ENCODE measurements at regions not wholly inside any gene's neighbourhood (a gene's known extent, or its start where the extent isn't known, plus 50 kb on each side); places are given as distances from the start of the nearest gene placed in this dataset.

DNA sequence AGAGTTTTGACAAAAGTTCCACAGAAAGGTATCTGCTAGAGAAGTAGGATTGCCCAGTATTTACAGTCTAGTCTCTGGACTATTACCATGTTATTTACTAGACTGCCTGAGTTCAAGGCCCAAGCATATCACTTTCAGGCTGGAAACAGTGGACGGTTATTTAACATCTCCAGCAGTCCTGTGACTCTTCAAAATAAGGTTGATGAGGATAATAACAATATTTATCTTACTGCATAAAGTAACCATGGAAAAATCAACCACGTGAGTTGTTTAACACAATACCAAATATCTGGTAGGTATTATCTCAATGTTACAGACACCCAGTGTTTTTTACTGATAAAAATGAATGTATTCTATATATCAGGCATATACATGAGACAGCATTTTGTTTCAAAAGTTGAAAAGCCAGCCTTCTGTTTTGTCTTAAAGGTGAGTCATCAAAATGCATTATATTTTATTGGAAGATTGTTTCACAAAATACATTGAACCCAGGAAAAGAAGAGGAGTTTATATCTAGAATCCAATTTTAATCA, 535.8 kb downstream of the TBL1XR1 start:
- H3K27me3 ChIP-seq (ENCODE audit: control insufficient read depth in 1 of 2, insufficient read depth in 2 of 2, low read length in 2 of 2): no peaks in the 10 kb centered on the region
- H3K36me3 ChIP-seq (ENCODE audit: control insufficient read depth in 1 of 2, insufficient read depth in 2 of 2, low read length in 2 of 2): no peaks in the 10 kb centered on the region
- H3K9ac ChIP-seq (ENCODE audit: low read depth in 1 of 2, low read length in 2 of 2): no peak overlapping the region
- no peak overlapping the region for H3K27ac ChIP-seq (ENCODE audit: low read depth, low read length)
- H3K9me3 ChIP-seq (ENCODE audit: control insufficient read depth in 1 of 2, low read length in 2 of 2): no peaks in the 10 kb centered on the region
- no peak overlapping the region for H3K4me3 ChIP-seq (ENCODE audit: low read depth in 1 of 2, low read length in 2 of 2)
- H3K4me1 ChIP-seq (ENCODE audit: control insufficient read depth in 1 of 2, insufficient read depth in 2 of 2, low read length in 2 of 2): no peaks in the 10 kb centered on the region

DNA sequence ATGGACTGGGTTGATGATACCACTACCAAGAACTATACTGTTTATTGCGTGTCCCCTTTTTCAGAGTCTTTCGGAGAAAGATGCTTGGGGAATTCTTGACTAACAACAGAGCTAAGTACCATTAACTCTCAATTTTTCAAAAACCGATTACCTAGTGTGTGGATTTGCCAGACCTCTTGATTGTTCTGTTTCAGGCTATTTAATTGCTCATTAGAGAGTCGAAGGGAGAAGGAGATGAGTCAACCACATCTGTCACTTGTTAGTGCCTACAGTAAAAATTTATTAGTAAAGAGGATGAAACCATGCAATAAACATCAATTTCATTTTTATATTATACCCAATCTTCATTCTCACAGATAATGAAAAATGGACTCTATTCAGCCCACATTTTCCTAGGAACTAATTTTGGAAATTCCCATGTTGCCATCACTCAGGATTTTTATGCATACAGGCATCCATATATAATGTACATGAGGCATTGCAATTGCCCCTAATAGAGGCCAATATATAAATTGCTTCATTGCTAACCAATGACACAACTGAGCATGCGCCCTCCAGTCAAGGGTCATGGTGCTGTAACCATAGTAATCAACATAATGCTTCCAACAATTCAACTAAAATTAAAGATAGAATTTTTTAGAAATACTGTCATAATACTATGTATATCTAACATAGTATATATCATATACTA, 541.7 kb downstream of the TBL1XR1 start:
- no peak overlapping the region for H3K27ac ChIP-seq (ENCODE audit: low read depth, low read length)
- H3K4me1 ChIP-seq (ENCODE audit: control insufficient read depth in 1 of 2, insufficient read depth in 2 of 2, low read length in 2 of 2): no peaks in the 10 kb centered on the region
- H3K27me3 ChIP-seq (ENCODE audit: control insufficient read depth in 1 of 2, insufficient read depth in 2 of 2, low read length in 2 of 2): no peaks in the 10 kb centered on the region
- H3K9ac ChIP-seq (ENCODE audit: low read depth in 1 of 2, low read length in 2 of 2): no peak overlapping the region
- no peaks in the 10 kb centered on the region for H3K9me3 ChIP-seq (ENCODE audit: control insufficient read depth in 1 of 2, low read length in 2 of 2)
- no peaks in the 10 kb centered on the region for H3K36me3 ChIP-seq (ENCODE audit: control insufficient read depth in 1 of 2, insufficient read depth in 2 of 2, low read length in 2 of 2)
- H3K4me3 ChIP-seq (ENCODE audit: low read depth in 1 of 2, low read length in 2 of 2): no peak overlapping the region

DNA sequence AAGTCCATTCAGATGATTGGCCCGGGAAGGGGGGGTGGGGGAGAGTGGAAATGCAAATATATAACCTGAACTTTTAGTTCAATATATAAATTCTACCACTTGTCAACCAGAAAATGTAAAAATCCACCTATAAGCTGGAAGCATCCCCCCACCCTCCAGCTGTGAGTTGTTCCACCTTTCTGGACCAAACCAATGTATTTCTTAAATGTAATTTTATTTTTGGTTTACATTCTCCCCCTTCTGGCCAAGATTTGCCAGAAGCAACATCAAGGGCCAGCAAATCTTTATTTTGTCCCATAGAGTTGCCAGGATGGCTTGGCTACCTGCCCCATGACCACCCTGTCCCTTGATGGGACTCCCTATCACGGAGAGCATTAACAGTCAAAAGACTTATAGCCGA, 545.7 kb downstream of the TBL1XR1 start:
- Histone ChIP-seq H3K27me3 (ENCODE audit: control insufficient read depth in 1 of 2, insufficient read depth in 2 of 2, low read length in 2 of 2) (no peaks in the 10 kb centered on the region), H3K9ac (ENCODE audit: low read depth in 1 of 2, low read length in 2 of 2) (no peak overlapping the region), H3K36me3 (ENCODE audit: control insufficient read depth in 1 of 2, insufficient read depth in 2 of 2, low read length in 2 of 2) (no peaks in the 10 kb centered on the region), H3K27ac (ENCODE audit: low read depth, low read length) (no peak overlapping the region), H3K4me3 (ENCODE audit: low read depth in 1 of 2, low read length in 2 of 2) (no peak overlapping the region), H3K9me3 (ENCODE audit: control insufficient read depth in 1 of 2, low read length in 2 of 2) (no peaks in the 10 kb centered on the region), H3K4me1 (ENCODE audit: control insufficient read depth in 1 of 2, insufficient read depth in 2 of 2, low read length in 2 of 2) (no peaks in the 10 kb centered on the region)

DNA sequence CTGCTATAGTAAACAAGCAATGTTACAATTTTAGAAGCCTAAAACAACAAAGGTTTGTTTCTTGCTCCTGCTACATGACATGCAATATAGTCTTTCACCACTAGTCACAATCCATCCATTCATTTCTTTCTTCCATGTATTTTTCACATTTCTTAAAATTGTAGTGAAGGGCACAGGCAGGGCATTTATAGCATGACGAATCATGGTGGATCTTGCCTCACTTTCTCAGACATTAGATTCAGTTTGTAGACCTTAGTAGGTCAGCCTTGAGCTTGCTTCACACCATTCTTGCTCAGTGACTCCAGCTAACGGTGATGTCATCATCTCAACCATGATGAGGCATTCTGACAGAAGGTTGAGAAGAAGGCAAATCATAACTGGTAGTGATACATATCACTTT, 546.8 kb downstream of the TBL1XR1 start:
- H3K27ac ChIP-seq (ENCODE audit: low read depth, low read length): no peak overlapping the region
- no peak overlapping the region for H3K4me3 ChIP-seq (ENCODE audit: low read depth in 1 of 2, low read length in 2 of 2)
- no peaks in the 10 kb centered on the region for H3K27me3 ChIP-seq (ENCODE audit: control insufficient read depth in 1 of 2, insufficient read depth in 2 of 2, low read length in 2 of 2)
- no peaks in the 10 kb centered on the region for H3K36me3 ChIP-seq (ENCODE audit: control insufficient read depth in 1 of 2, insufficient read depth in 2 of 2, low read length in 2 of 2)
- no peaks in the 10 kb centered on the region for H3K4me1 ChIP-seq (ENCODE audit: control insufficient read depth in 1 of 2, insufficient read depth in 2 of 2, low read length in 2 of 2)
- H3K9me3 ChIP-seq (ENCODE audit: control insufficient read depth in 1 of 2, low read length in 2 of 2): no peaks in the 10 kb centered on the region
- H3K9ac ChIP-seq (ENCODE audit: low read depth in 1 of 2, low read length in 2 of 2): no peak overlapping the region

DNA sequence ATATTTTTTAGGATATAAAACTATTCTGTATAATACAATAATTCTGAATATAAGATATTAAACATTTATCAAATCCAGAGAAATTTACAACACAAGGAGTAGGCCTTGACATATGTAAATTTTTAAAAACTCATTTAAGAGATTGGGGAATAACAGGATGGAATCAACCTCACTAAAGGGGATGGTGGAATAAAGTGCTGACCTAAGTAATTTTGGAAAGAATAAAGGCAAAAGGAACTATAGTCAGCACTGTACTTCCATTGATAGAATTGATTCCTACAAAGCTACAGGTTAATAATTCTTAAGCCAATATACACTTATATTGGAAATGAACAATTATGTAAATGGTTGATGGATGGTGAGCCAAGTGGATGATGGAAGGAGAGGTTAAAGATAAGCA, 549.3 kb downstream of the TBL1XR1 start:
- no peak overlapping the region for H3K9ac ChIP-seq (ENCODE audit: low read depth in 1 of 2, low read length in 2 of 2)

DNA sequence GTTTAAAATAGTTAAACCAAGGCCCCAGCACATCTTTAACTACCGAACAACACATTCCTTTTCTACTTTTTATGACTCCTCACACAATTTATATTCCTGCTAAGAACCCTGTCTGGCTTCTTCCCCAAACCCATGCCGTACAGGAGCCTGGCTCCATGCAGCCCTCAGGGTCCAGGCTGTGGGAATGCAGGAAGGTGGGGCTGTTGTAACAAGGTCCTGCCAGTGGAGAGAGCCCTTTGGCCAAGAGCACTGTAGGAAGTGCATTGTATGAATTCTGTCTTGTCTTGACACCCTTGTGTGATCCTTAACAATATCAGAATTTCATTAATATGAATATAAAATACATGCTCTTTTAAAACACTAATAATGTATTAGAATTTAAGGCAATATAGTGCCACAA, 563.8 kb downstream of the TBL1XR1 start:
- no peak overlapping the region for H3K4me3 ChIP-seq (ENCODE audit: low read depth in 1 of 2, low read length in 2 of 2)
- no peaks in the 10 kb centered on the region for H3K9me3 ChIP-seq (ENCODE audit: control insufficient read depth in 1 of 2, low read length in 2 of 2)
- H3K27me3 ChIP-seq (ENCODE audit: control insufficient read depth in 1 of 2, insufficient read depth in 2 of 2, low read length in 2 of 2): no peaks in the 10 kb centered on the region
- no peaks in the 10 kb centered on the region for H3K4me1 ChIP-seq (ENCODE audit: control insufficient read depth in 1 of 2, insufficient read depth in 2 of 2, low read length in 2 of 2)
- H3K9ac ChIP-seq (ENCODE audit: low read depth in 1 of 2, low read length in 2 of 2): no peak overlapping the region
- no peak overlapping the region for H3K27ac ChIP-seq (ENCODE audit: low read depth, low read length)
- no peaks in the 10 kb centered on the region for H3K36me3 ChIP-seq (ENCODE audit: control insufficient read depth in 1 of 2, insufficient read depth in 2 of 2, low read length in 2 of 2)

More for the DNA sequence above, 549.3 kb downstream of the TBL1XR1 start:
- H3K36me3 ChIP-seq (ENCODE audit: control insufficient read depth in 1 of 2, insufficient read depth in 2 of 2, low read length in 2 of 2): no peaks in the 10 kb centered on the region
- no peaks in the 10 kb centered on the region for H3K9me3 ChIP-seq (ENCODE audit: control insufficient read depth in 1 of 2, low read length in 2 of 2)
- H3K4me1 ChIP-seq (ENCODE audit: control insufficient read depth in 1 of 2, insufficient read depth in 2 of 2, low read length in 2 of 2): no peaks in the 10 kb centered on the region
- no peaks in the 10 kb centered on the region for H3K27me3 ChIP-seq (ENCODE audit: control insufficient read depth in 1 of 2, insufficient read depth in 2 of 2, low read length in 2 of 2)
- no peak overlapping the region for H3K27ac ChIP-seq (ENCODE audit: low read depth, low read length)
- no peak overlapping the region for H3K4me3 ChIP-seq (ENCODE audit: low read depth in 1 of 2, low read length in 2 of 2)

DNA sequence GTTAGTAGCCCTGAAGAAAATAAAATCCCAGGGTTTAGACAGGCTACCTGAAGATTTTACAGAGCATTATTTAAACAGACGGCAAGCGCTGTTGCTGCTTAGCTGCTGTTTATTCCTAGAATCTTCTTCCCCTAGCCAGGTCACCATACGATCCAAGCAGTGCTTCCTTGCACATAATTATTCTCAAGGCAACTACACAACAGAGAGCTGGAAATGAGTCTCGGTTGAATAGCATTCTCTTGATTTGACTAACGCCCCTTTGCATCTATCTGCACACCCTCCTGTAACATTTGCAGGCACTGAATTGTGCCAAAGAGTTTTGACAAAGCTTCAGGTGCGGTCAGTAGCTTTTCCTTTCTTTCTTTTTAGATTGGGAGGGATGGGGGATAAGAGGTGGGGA, 564.4 kb downstream of the TBL1XR1 start:
- Histone ChIP-seq H3K36me3 (ENCODE audit: control insufficient read depth in 1 of 2, insufficient read depth in 2 of 2, low read length in 2 of 2) (no peaks in the 10 kb centered on the region), H3K4me1 (ENCODE audit: control insufficient read depth in 1 of 2, insufficient read depth in 2 of 2, low read length in 2 of 2) (no peaks in the 10 kb centered on the region), H3K4me3 (ENCODE audit: low read depth in 1 of 2, low read length in 2 of 2) (no peak overlapping the region), H3K27ac (ENCODE audit: low read depth, low read length) (no peak overlapping the region), H3K9ac (ENCODE audit: low read depth in 1 of 2, low read length in 2 of 2) (no peak overlapping the region), H3K9me3 (ENCODE audit: control insufficient read depth in 1 of 2, low read length in 2 of 2) (no peaks in the 10 kb centered on the region), H3K27me3 (ENCODE audit: control insufficient read depth in 1 of 2, insufficient read depth in 2 of 2, low read length in 2 of 2) (no peaks in the 10 kb centered on the region)

DNA sequence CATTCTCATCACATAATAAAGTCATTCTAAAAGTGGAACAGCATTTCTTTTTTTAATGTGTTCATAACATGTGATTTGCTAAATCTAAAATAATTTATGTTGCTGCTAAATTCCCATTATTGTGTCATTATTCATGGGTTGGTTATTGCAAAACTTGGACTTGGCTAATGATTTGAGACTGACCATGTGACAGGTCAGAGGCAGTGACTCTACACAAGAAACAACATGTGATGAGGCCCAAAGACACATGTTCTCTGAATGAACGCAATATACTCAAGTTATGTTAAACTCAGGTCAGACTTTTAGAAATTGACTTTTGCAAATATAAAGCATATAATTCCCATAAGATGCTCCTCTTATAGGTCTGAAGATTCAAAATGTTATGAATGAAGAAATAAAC, 566.1 kb downstream of the TBL1XR1 start:
- Histone ChIP-seq H3K4me1 (ENCODE audit: control insufficient read depth in 1 of 2, insufficient read depth in 2 of 2, low read length in 2 of 2) (no peaks in the 10 kb centered on the region), H3K9me3 (ENCODE audit: control insufficient read depth in 1 of 2, low read length in 2 of 2) (no peaks in the 10 kb centered on the region), H3K4me3 (ENCODE audit: low read depth in 1 of 2, low read length in 2 of 2) (no peak overlapping the region), H3K36me3 (ENCODE audit: control insufficient read depth in 1 of 2, insufficient read depth in 2 of 2, low read length in 2 of 2) (no peaks in the 10 kb centered on the region), H3K9ac (ENCODE audit: low read depth in 1 of 2, low read length in 2 of 2) (no peak overlapping the region), H3K27me3 (ENCODE audit: control insufficient read depth in 1 of 2, insufficient read depth in 2 of 2, low read length in 2 of 2) (no peaks in the 10 kb centered on the region), H3K27ac (ENCODE audit: low read depth, low read length) (no peak overlapping the region)

DNA sequence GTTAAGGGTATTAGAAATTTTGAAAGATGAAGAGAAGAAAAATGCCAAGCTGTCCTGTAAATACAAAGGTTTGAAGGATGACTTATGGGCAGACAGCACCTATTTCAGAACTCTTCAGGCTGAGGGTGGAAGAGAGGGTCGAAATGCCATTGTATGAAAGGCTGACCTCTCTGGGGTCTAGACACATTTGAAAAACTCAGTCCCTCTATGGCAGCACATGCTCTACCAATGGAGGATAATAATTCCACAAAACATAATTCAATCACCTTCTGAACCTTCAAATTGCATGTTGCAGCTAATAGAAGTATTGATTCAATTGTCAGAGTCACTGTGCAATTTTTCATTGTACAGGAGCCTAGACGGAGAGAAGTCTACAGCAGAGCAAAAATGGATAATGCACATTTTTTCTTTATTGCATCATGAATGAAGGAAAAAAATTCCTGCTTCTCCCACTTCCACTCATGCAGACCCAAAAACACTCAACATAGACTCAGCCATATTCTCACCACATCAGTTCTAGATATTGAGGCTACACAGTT, 569.1 kb downstream of the TBL1XR1 start:
- Histone ChIP-seq H3K36me3 (ENCODE audit: control insufficient read depth in 1 of 2, insufficient read depth in 2 of 2, low read length in 2 of 2) (no peaks in the 10 kb centered on the region), H3K9ac (ENCODE audit: low read depth in 1 of 2, low read length in 2 of 2) (no peak overlapping the region), H3K9me3 (ENCODE audit: control insufficient read depth in 1 of 2, low read length in 2 of 2) (no peaks in the 10 kb centered on the region), H3K27ac (ENCODE audit: low read depth, low read length) (no peak overlapping the region), H3K27me3 (ENCODE audit: control insufficient read depth in 1 of 2, insufficient read depth in 2 of 2, low read length in 2 of 2) (no peaks in the 10 kb centered on the region), H3K4me1 (ENCODE audit: control insufficient read depth in 1 of 2, insufficient read depth in 2 of 2, low read length in 2 of 2) (no peaks in the 10 kb centered on the region), H3K4me3 (ENCODE audit: low read depth in 1 of 2, low read length in 2 of 2) (no peak overlapping the region)

DNA sequence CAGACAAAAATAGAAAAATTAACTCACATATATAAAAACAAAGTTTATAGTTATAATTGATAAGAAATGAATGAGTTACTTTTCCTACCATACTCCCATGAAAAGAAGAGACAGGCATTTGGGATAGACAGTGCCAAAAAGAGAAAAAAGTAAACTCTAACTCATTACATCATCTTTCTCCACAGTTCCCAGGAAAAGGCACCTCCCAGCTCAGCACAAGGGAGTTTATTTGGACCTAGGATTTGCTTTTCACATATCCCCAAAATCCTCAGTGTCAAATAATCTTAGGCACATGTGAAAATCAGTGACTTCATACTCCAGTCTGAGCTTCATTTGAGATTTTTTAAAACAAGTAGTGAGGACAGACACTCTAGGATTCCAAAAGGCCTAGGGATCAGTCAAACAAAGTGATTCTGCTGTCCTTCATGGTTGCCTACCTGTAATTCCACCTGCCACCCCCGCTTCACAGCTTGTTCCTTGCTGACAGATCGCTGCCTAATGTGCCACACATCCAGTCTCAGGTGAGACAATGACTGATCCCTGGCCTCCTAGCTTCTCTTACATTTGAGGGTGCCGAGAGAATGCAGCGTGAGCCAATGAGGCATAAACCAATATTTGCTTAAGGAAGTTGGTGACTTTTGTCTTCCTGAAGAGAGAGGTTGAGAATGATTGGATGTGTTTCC, 573.7 kb downstream of the TBL1XR1 start:
- Histone ChIP-seq H3K4me1 (ENCODE audit: control insufficient read depth in 1 of 2, insufficient read depth in 2 of 2, low read length in 2 of 2) (no peaks in the 10 kb centered on the region), H3K9ac (ENCODE audit: low read depth in 1 of 2, low read length in 2 of 2) (no peak overlapping the region), H3K27me3 (ENCODE audit: control insufficient read depth in 1 of 2, insufficient read depth in 2 of 2, low read length in 2 of 2) (no peaks in the 10 kb centered on the region), H3K36me3 (ENCODE audit: control insufficient read depth in 1 of 2, insufficient read depth in 2 of 2, low read length in 2 of 2) (no peaks in the 10 kb centered on the region), H3K4me3 (ENCODE audit: low read depth in 1 of 2, low read length in 2 of 2) (no peak overlapping the region), H3K9me3 (ENCODE audit: control insufficient read depth in 1 of 2, low read length in 2 of 2) (no peaks in the 10 kb centered on the region), H3K27ac (ENCODE audit: low read depth, low read length) (no peak overlapping the region)

Data from duodenal mucosa (tissue), 2 donors.